HepG2 (cell line): ENCODE measurements at regions not wholly inside any gene's neighbourhood (a gene's known extent, or its start where the extent isn't known, plus 50 kb on each side); places are given as distances from the start of the nearest gene placed in this dataset.

Experiments used
- ATAC-seq: fragments of 200-7000 bp; cut with Tn5 transposase; 3 replicates; pipeline ENCODE4 v1.9.1; 2020; ENCODE audit warnings: mild to moderate bottlenecking, moderate library complexity
- BruUV-seq: library from RNA; stranded (reverse); fragments of 400-500 nt; replicated peaks from 2 replicates; lab custom pipeline; 2021; lab: Mats Ljungman, UMichigan
- CTCF ChIA-PET: fragments of 300-600 bp; formaldehyde crosslinking; extraction: SDS; loops from one replicate; lab custom pipeline; 2021; ENCODE audit warnings: low total read pairs, inconsistent platforms, low intra/inter-chr PET ratio; lab: Yijun Ruan, JAX
- POLR2A ChIA-PET: fragments of 350-600 bp; sonication (Branson Sonifier 250); formaldehyde crosslinking; loops from one replicate; lab custom pipeline; 2020; ENCODE audit warnings: antibody characterized with exemption, inconsistent platforms; lab: Yijun Ruan, JAX
- DNase-seq: peaks from one replicate; pipeline ENCODE4 v3.0.0-alpha.2; 2015; ENCODE audit warnings: low spot score
- FAIRE-seq: peaks from 3 replicates; lab custom pipeline; 2011; peaks lifted over from hg19 to GRCh38; lab: Jason Lieb, UNC
- H2AFZ ChIP-seq: one replicate; pipeline ENCODE4 v1.6.1; 2011; ENCODE audit warnings: low read length, inconsistent platforms
- H3K27ac ChIP-seq: fragments of 300-600 bp; 3 replicates; pipeline ENCODE4 v1.8.0; 2011; ENCODE audit warnings: mixed run types, mild to moderate bottlenecking, mixed read lengths, low read length, inconsistent platforms; ENCODE audit not compliant: insufficient read depth; ENCODE audit errors: extremely low read length
- H3K27me3 ChIP-seq, 2 experiments: fragments of 200-600 bp in 1 of 2; 2 replicates in 1 of 2; 3 replicates in 1 of 2; pipeline versions ENCODE4 v1.6.0 to v1.8.0; 2011; ENCODE audit warnings: low read length in 2 of 2, mild to moderate bottlenecking in 2 of 2, moderate library complexity in 2 of 2, inconsistent platforms in 1 of 2; ENCODE audit not compliant: insufficient read depth in 2 of 2, control insufficient read depth in 1 of 2
- H3K36me3 ChIP-seq, 2 experiments: fragments of 200-600 bp in 1 of 2; replicated peaks in 1 of 2; 2 replicates in 1 of 2; 3 replicates in 1 of 2; pipeline versions ENCODE4 v1.5.1 to v1.8.0; 2011; ENCODE audit warnings: low read length in 2 of 2, inconsistent platforms in 1 of 2; ENCODE audit not compliant: insufficient read depth in 2 of 2, control insufficient read depth in 1 of 2
- H3K4me1 ChIP-seq: 2 replicates; pipeline ENCODE4 v1.5.1; 2012; ENCODE audit warnings: low read length, inconsistent platforms; ENCODE audit not compliant: insufficient read depth
- H3K4me2 ChIP-seq: 2 replicates; pipeline ENCODE4 v1.6.0; 2011; ENCODE audit warnings: low read depth, low read length, inconsistent platforms
- H3K4me3 ChIP-seq, 3 experiments: fragments of 200-600 bp in 1 of 3; sonication (generic), shearing (Covaris generic) in 1 of 3; replicated peaks in 1 of 3; 2 replicates each; pipeline ENCODE4 v1.5.1; 2011 to 2016; ENCODE audit warnings: low read length in 3 of 3, inconsistent platforms in 2 of 3, low read depth in 2 of 3, mild to moderate bottlenecking in 2 of 3, control low read depth in 1 of 3, mixed read lengths in 1 of 3; ENCODE audit not compliant: insufficient read depth in 1 of 3
- H3K79me2 ChIP-seq: one replicate; pipeline ENCODE4 v1.6.1; 2011; ENCODE audit warnings: low read length, inconsistent platforms; ENCODE audit not compliant: insufficient read depth
- H3K9ac ChIP-seq: 2 replicates; pipeline ENCODE4 v1.6.0; 2011; ENCODE audit warnings: mild to moderate bottlenecking, low read depth, low read length, inconsistent platforms; ENCODE audit not compliant: insufficient read depth
- H3K9me3 ChIP-seq: 2 replicates; pipeline ENCODE4 v1.5.1; 2012; ENCODE audit warnings: mild to moderate bottlenecking, low read length
- H4K20me1 ChIP-seq: 2 replicates; pipeline ENCODE4 v1.6.0; 2011; ENCODE audit warnings: inconsistent platforms, mild to moderate bottlenecking, low read length, moderate library complexity; ENCODE audit not compliant: insufficient read depth
- ARNTL ChIP-seq: sonication (generic); formaldehyde crosslinking; IDR thresholded peaks from 2 replicates; pipeline ENCODE4 v1.4.0; 2020; ENCODE audit warnings: mild to moderate bottlenecking, missing genetic modification reagents
- HNRNPK ChIP-seq: fragments of 200-400 bp; formaldehyde crosslinking; IDR thresholded peaks from 2 replicates; pipeline ENCODE4 v1.6.1; 2018; ENCODE audit warnings: low read length, low read depth, moderate library complexity, mild to moderate bottlenecking; ENCODE audit not compliant: poor library complexity, severe bottlenecking
- JUN ChIP-seq: sonication (generic); formaldehyde crosslinking; IDR thresholded peaks from 2 replicates; pipeline ENCODE4 v1.4.0; 2020; ENCODE audit warnings: mild to moderate bottlenecking, missing genetic modification reagents
- WIZ ChIP-seq: sonication (generic); formaldehyde crosslinking; IDR thresholded peaks from 2 replicates; pipeline ENCODE4 v1.5.1; 2020; ENCODE audit warnings: mild to moderate bottlenecking, missing genetic modification reagents
- ZNF292 ChIP-seq: sonication (generic); formaldehyde crosslinking; IDR thresholded peaks from 2 replicates; pipeline ENCODE4 v1.8.1; 2022; ENCODE audit warnings: mild to moderate bottlenecking, low read depth, missing genetic modification reagents, borderline replicate concordance
- ZNF446 ChIP-seq: sonication (generic); formaldehyde crosslinking; IDR thresholded peaks from 2 replicates; pipeline ENCODE4 v1.5.0; 2020; ENCODE audit warnings: mild to moderate bottlenecking, missing genetic modification reagents
- ZXDC ChIP-seq: sonication (generic); formaldehyde crosslinking; IDR thresholded peaks from 2 replicates; pipeline ENCODE4 v1.5.0; 2020; ENCODE audit warnings: mild to moderate bottlenecking, missing genetic modification reagents
- WGBS: methylation state at CpG from one replicate; pipeline ENCODE4 v1.1.6; 2017; ENCODE audit warnings: low lambda C conversion rate; 5-methylcytosine and 5-hydroxymethylcytosine counted together
- in situ Hi-C: cut with HindIII; loops from 2 replicates; pipeline ENCODE4 v1.10.0; 2017; ENCODE audit warnings: low pct_unique_long_range_greater_than_20kb; ENCODE audit not compliant: extremely low pct_ligation_motif_present
- intact Hi-C: fragments of 100-400 bp; cut with micrococcal nuclease; formaldehyde crosslinking; loops from one replicate; pipeline ENCODE4 v1.10.0; 2022; ENCODE audit not compliant: unreplicated experiment

GRCh38 chr1:59201341-59201740, 95.6 kb upstream of the FGGY start (continued):
- TF ChIP-seq ZNF446 (CRISPR knock-in tag) = no peak

DNA sequence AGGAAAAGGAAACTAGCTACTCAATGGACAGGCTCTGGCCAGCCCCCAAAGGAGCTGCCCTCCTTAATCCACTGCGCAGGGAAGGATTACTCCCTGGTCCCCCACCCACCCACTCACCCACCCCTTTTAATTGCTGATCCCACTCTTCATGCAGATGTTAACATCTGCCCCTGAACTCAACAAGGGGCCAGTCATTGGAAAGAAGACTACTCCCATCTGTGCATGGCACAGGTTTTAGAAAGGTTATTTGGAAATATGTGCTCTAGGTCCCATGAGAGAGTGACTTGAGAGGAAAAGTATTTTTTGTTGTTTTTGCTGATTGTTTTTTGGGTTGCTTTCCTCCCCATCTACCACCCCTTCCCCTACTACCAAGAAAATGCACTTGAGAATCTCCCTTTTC, 94.4 kb upstream of the FGGY start:
- peaks cover 7% of the 10 kb centered on the region for H3K9me3 ChIP-seq
- FAIRE-seq (no peak), DNase-seq (no peak), ATAC-seq (no peak)
- H3K4me1 ChIP-seq = peaks cover 55% of the 10 kb centered on the region
- WGBS = 100% methylated on average over 1 of the region's 1 CpG
- no peaks in the 10 kb centered on the region for H3K79me2 ChIP-seq
- no TSS peak for BruUV-seq
- intact Hi-C loops = no loop called here
- ChIA-PET POLR2A (interaction anchor here (2.3 kb wide), 1 partner anchor 13 kb away, joined by 6 read pairs; no protein-coding TSS in a partner anchor), CTCF (no interaction called here)
- H3K9ac ChIP-seq = no peak overlapping the region
- H3K4me2 ChIP-seq = no peak overlapping the region
- no peaks in the 10 kb centered on the region for H3K36me3 ChIP-seq
- in situ Hi-C loops = no loop called here
- H2AFZ ChIP-seq = no peak overlapping the region
- no peak overlapping the region for H3K27ac ChIP-seq
- H3K27me3 ChIP-seq = no peaks in the 10 kb centered on the region; a peak in 1 of 5 replicates
- no peaks in the 10 kb centered on the region for H4K20me1 ChIP-seq
- TF ChIP-seq ZNF292 (CRISPR knock-in tag) = no peak
- TF ChIP-seq WIZ (CRISPR knock-in tag) = no peak
- no peak for TF ChIP-seq HNRNPK
- no peak for TF ChIP-seq ARNTL
- TF ChIP-seq ZXDC (CRISPR knock-in tag) = no peak
- no peak for TF ChIP-seq JUN (CRISPR knock-in tag)
- H3K4me3 ChIP-seq = no peak overlapping the region
